ENCODE measurements at regions not wholly inside any gene's neighbourhood (a gene's known extent, or its start where the extent isn't known, plus 50 kb on each side); places are given as distances from the start of the nearest gene placed in this dataset.

DNA sequence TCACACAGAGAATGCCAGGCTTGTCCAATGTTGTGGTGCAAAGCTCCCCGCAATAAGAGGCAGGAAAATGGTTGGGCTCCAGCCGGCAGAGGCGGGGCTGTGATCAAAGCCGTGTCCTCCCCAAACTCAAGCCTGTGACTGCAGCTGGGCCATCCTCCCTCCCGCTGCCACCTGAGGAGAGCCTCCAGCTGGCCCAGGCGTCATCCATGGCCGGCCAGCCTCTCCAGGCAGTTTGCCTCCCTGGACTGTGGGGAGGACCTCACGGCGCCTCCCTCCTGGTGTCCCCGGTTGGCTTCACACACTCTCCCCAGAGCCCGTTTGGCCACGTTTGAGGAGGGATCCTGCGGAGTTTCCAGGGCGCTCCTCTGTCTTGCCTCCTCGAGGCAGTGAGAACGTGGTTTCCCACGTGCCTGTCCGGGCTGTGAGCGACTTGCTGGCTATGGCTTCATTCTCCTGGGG lies 134.1 kb downstream of the IRF8 start:
- no peak for TF ChIP-seq POLR2AphosphoS5 (IDR thresholded peaks at IDR 0.05; ENCODE audit: low read depth, low read length)
- no peak for TF ChIP-seq POLR2A (IDR thresholded peaks at IDR 0.05; ENCODE audit: low read depth, low read length)
- no peak for TF ChIP-seq TAF1 (IDR thresholded peaks at IDR 0.05; ENCODE audit: borderline replicate concordance, low read depth, low read length)
- FAIRE-seq (no peak), DNase-seq (ENCODE audit: insufficient read length) (no peak)

DNA sequence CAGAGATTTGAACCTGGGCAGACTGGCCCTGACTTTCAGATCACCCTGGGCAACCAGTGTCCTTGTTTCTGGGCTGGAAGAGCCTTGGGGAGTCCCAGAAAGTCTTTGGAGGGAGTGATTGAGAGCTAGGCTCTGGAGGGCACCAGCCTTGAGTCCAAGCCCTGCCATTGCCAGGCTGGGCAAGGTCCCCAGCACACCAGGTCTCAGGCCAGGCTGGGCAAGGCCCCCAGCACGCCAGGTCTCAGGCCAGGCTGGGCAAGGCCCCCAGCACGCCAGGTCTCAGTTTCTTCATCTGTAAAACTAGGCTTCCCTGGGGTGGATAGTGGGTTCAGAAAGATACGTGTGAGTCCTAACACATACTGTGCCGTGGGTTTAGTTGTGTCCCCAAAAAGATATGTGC lies 135.0 kb downstream of the IRF8 start:
- TF ChIP-seq TAF1 (IDR thresholded peaks at IDR 0.05; ENCODE audit: borderline replicate concordance, low read depth, low read length) (no peak), POLR2AphosphoS5 (IDR thresholded peaks at IDR 0.05; ENCODE audit: low read depth, low read length) (no peak), POLR2A (IDR thresholded peaks at IDR 0.05; ENCODE audit: low read depth, low read length) (no peak)
- FAIRE-seq: no peak
- no peak for DNase-seq (ENCODE audit: insufficient read length)

DNA sequence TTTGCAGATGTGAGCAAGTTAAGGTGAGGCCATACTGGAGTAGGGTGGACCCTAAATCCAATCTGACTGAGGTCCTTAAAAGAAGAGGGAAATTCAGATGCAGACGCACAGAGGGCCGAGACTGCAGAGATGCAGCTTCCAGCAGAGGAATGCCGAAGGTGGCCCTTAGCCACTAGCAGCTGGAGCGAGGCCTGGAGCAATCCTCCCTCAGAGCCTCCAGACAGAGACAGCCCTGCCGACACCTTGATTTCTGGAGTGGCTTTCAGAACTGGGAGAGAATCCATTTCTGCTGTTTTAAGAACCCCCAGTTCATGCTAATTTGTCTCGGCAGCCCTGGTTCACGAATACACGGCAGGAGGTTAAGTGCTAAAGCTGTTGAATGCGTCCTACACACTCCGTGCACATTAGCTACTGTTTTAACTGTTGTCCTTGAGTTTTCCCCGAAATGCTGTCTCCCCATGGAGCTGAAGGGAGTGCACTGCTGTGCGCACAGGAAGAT lies 135.5 kb downstream of the IRF8 start:
- FAIRE-seq: no peak
- TF ChIP-seq TAF1 (IDR thresholded peaks at IDR 0.05; ENCODE audit: borderline replicate concordance, low read depth, low read length) (no peak), POLR2AphosphoS5 (IDR thresholded peaks at IDR 0.05; ENCODE audit: low read depth, low read length) (no peak), POLR2A (IDR thresholded peaks at IDR 0.05; ENCODE audit: low read depth, low read length) (no peak)
- no peak for DNase-seq (ENCODE audit: insufficient read length)

DNA sequence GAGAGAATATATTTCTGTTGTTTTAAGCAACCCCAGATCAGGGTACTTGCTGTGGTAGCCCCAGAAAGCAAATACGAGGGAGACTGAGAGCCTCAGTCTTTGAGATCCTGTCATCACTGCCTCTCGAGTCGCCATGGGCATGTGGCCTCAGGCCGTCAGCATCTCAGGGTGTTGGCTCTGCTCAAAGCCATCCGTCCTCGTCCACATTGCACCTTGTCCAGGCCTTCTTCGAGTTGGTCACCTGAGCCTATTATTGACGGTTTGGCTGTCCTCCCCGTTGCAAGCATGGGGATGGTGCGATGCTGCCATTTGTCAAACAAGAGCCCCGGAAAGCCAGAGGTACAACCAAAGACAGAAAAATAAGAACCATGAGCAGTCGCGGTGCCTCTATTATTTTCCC lies 136.9 kb downstream of the IRF8 start:
- TF ChIP-seq POLR2AphosphoS5 (IDR thresholded peaks at IDR 0.05; ENCODE audit: low read depth, low read length) (no peak), POLR2A (IDR thresholded peaks at IDR 0.05; ENCODE audit: low read depth, low read length) (no peak), TAF1 (IDR thresholded peaks at IDR 0.05; ENCODE audit: borderline replicate concordance, low read depth, low read length) (no peak)
- FAIRE-seq: no peak
- no peak for DNase-seq (ENCODE audit: insufficient read length)

DNA sequence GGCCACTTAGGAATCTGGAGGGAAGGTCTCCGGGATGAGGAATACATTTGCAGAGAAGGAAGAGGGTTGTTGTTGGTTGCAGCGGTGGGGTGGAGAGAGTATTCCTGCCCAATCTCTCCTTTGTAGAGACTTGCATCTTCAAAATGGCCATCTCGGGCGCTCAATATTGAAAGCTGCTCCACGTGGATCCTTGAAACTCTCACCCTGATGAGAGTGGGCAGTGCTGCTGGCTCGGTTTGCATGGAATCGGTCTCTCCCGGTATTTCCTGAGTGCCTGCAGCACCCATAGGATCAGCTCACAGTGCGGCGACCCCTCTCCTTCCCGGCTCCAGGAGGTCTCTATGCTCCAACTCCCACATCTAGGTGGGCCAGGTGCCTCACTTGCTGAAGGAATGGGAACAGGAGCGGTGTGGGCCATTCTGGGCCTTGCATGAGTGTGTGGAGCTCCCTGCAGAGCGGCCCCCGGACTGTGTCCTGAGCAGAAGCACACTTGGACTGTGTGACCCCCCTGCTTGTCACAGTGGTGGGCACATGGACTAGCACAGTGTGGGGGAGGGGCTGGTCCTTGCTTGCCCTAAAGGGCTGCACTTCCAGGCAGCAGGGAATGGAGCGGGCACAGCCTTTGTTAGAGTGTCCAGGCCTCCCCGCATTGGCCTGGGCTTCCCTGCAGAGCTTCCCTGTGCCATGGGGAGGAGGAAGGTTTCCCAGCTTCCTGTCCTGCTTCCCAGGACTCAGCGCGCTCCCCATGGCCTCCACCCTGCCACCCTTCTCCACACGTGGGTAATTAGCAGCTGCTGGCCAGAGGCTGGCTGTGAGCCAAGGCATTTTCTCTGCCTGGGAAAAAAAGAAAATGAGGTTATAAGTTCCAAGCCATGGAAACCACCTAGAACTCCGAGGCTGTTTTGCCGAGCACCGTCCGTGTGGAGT lies 139.3 kb downstream of the IRF8 start:
- TF ChIP-seq TAF1 (IDR thresholded peaks at IDR 0.05; ENCODE audit: borderline replicate concordance, low read depth, low read length): no peak
- TF ChIP-seq POLR2A (IDR thresholded peaks at IDR 0.05; ENCODE audit: low read depth, low read length): no peak
- no peak for TF ChIP-seq POLR2AphosphoS5 (IDR thresholded peaks at IDR 0.05; ENCODE audit: low read depth, low read length)
- no peak for DNase-seq (ENCODE audit: insufficient read length)
- no peak for FAIRE-seq

DNA sequence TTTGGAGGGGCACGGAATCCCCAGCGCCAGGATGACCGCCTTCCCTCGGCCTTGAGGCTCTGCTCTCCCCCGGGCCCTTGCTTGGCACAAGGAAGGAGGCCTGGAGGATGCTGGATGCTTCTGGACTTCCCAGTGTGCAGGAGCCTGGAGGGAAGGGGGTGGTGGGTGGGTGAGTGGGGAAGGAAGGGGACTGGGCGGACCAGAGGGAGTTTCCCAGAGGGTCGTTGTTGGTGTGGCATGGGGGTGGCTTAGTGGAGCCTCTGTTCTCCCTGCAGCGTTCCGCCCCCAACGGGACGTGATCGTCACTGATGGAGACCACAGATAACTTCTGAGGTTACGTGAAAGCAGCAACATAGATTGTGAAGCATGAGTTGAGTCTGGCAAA lies 140.0 kb downstream of the IRF8 start:
- FAIRE-seq (no peak), DNase-seq (ENCODE audit: insufficient read length) (no peak)
- TF ChIP-seq POLR2A (IDR thresholded peaks at IDR 0.05; ENCODE audit: low read depth, low read length) (no peak), POLR2AphosphoS5 (IDR thresholded peaks at IDR 0.05; ENCODE audit: low read depth, low read length) (no peak), TAF1 (IDR thresholded peaks at IDR 0.05; ENCODE audit: borderline replicate concordance, low read depth, low read length) (no peak)

DNA sequence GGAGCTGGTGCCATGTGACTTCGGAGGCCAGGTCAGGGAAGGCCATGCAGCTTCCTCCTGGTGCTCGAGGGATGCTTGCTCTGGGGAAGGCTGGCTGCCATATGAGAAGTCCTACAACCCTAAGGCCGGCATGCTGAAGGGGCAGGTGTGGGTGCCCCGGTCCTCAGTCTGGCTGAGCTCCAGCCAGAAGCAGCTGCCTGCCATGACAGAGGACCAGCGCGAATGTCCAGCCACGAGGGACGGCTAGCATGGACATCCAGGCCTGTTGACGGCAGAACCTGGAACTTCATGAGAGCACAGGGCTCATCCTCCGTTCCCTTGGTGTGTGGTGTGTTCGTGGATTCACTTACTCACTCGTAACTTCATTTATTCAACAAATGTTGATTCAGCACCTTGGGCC lies 140.6 kb downstream of the IRF8 start:
- TF ChIP-seq POLR2A (IDR thresholded peaks at IDR 0.05; ENCODE audit: low read depth, low read length): no peak
- TF ChIP-seq POLR2AphosphoS5 (IDR thresholded peaks at IDR 0.05; ENCODE audit: low read depth, low read length): no peak
- no peak for TF ChIP-seq TAF1 (IDR thresholded peaks at IDR 0.05; ENCODE audit: borderline replicate concordance, low read depth, low read length)
- FAIRE-seq (no peak), DNase-seq (ENCODE audit: insufficient read length) (no peak)

DNA sequence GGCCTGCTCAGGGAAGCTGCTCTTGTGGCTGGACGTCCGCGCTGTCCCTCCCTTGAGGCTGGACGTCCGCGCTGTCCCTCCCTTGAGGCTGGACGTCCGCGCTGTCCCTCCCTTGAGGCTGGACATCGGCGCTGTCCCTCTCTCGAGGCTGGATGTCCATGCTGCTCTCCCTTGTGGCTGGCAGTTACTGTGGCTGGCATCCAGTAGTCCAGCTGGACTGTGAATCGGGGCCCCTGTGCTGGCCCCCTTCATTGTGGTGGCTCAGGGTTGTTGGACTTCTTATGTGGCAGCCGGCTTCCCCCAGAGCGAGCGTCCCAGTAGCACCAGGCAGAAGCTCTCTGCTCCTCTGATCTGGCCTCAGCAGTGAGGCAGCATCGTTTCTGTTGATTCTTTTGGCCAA lies 141.5 kb downstream of the IRF8 start:
- DNase-seq (ENCODE audit: insufficient read length) (no peak), FAIRE-seq (no peak)
- TF ChIP-seq TAF1 (IDR thresholded peaks at IDR 0.05; ENCODE audit: borderline replicate concordance, low read depth, low read length) (no peak), POLR2AphosphoS5 (IDR thresholded peaks at IDR 0.05; ENCODE audit: low read depth, low read length) (no peak), POLR2A (IDR thresholded peaks at IDR 0.05; ENCODE audit: low read depth, low read length) (no peak)

DNA sequence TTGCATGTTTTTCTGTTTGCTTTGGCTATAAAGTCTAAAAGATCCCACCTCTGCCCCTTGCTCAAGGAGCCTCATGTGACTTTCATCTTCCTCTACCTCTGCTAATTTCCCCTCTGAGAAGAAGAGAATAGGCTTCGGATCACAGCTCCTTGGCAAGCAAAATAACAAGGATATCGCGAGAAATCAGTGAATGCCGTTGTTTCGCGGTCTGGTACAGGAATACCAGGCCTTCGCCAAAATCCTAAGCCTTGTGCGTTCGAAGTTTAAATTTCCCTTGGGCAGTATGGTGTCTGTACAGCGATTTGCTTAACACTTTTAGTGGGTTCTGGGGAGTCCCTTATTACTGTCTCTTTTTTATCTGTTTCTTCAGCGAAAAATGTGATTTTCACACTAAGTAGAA lies 142.3 kb downstream of the IRF8 start:
- no peak for DNase-seq (ENCODE audit: insufficient read length)
- no peak for FAIRE-seq
- TF ChIP-seq TAF1 (IDR thresholded peaks at IDR 0.05; ENCODE audit: borderline replicate concordance, low read depth, low read length) (no peak), POLR2AphosphoS5 (IDR thresholded peaks at IDR 0.05; ENCODE audit: low read depth, low read length) (no peak), POLR2A (IDR thresholded peaks at IDR 0.05; ENCODE audit: low read depth, low read length) (no peak)

DNA sequence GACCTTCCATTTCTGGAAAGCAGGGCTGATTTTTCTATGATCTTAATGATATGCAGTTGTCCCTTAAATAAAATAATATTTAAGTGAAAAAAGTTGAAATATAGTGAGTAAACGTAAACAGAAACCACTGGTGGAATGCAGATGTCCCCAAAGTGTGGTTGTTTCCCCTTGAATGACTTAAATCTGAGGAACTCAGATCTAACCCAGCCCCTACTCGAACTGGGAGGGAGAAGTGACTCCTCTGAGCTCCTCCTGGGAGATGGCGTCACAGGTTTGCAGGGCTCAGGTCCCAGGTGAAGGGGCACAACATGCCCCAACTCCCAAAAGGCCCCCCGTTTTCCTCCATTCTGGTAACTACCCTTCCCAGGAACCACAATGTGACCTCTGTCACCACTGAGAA lies 142.8 kb downstream of the IRF8 start:
- no peak for DNase-seq (ENCODE audit: insufficient read length)
- no peak for FAIRE-seq
- TF ChIP-seq TAF1 (IDR thresholded peaks at IDR 0.05; ENCODE audit: borderline replicate concordance, low read depth, low read length): no peak

DNA sequence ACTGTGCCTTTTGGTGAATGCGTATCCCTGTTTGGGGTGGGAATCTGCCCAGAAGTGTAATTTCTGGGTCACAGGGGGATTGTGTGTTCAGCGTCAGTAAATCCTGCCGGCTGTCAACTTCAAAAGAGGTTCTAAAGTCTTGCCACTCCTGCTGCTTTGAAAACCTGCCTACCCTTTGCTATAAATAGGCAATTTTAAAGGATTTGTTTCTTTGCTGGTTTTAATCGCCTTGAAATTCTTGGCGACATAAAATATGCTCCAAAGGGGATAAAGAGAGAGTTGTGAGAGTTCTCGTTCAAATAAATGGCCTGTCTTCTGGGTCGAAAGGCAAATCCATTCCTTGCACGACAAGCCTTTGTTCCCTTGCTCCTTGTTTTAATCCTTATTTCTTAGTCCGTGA lies 143.4 kb downstream of the IRF8 start:
- FAIRE-seq: no peak
- TF ChIP-seq POLR2A (IDR thresholded peaks at IDR 0.05; ENCODE audit: low read depth, low read length) (no peak), POLR2AphosphoS5 (IDR thresholded peaks at IDR 0.05; ENCODE audit: low read depth, low read length) (no peak), TAF1 (IDR thresholded peaks at IDR 0.05; ENCODE audit: borderline replicate concordance, low read depth, low read length) (no peak)

More for the DNA sequence above, 143.4 kb downstream of the IRF8 start:
- no peak for DNase-seq (ENCODE audit: insufficient read length)
